Smooth muscle cell (in vitro differentiated cells): ENCODE measurements at regions not wholly inside any gene's neighbourhood (a gene's known extent, or its start where the extent isn't known, plus 50 kb on each side); places are given as distances from the start of the nearest gene placed in this dataset.

Source experiments
- DNase-seq: peaks from one replicate; lab custom pipeline; 2025; ENCODE audit not compliant: unreplicated experiment; lab: John Stamatoyannopoulos, UW
- H2AFZ ChIP-seq: fragments of 200-600 bp; sonication (generic); 2 replicates; pipeline ENCODE4 v1.6.0; 2016; ENCODE audit warnings: antibody characterized with exemption, low read depth, mild to moderate bottlenecking
- H3F3A ChIP-seq: fragments of 200-600 bp; sonication (generic); 2 replicates; pipeline ENCODE4 v1.6.0; 2017; ENCODE audit warnings: antibody characterized with exemption, low read depth
- H3K27ac ChIP-seq: fragments of 200-600 bp; sonication (generic); 2 replicates; pipeline ENCODE4 v1.5.1; 2016; ENCODE audit warnings: low read depth, mild to moderate bottlenecking
- H3K27me3 ChIP-seq: fragments of 200-600 bp; sonication (generic); 2 replicates; pipeline ENCODE4 v1.6.1; 2016; ENCODE audit warnings: low read depth, mild to moderate bottlenecking
- H3K36me3 ChIP-seq: fragments of 200-600 bp; sonication (generic); 2 replicates; pipeline ENCODE4 v1.5.1; 2016; ENCODE audit warnings: low read depth
- H3K4me1 ChIP-seq: fragments of 200-600 bp; sonication (generic); 2 replicates; pipeline ENCODE4 v1.5.1; 2016; ENCODE audit warnings: low read depth
- H3K4me2 ChIP-seq: fragments of 200-600 bp; sonication (generic); 2 replicates; pipeline ENCODE4 v1.6.0; 2016; ENCODE audit warnings: mild to moderate bottlenecking
- H3K4me3 ChIP-seq: fragments of 200-600 bp; sonication (generic); 2 replicates; pipeline ENCODE4 v1.5.1; 2016; ENCODE audit warnings: mild to moderate bottlenecking
- H3K79me2 ChIP-seq: fragments of 200-600 bp; sonication (generic); 2 replicates; pipeline ENCODE4 v1.6.0; 2016; ENCODE audit warnings: low read depth, mild to moderate bottlenecking
- H3K9ac ChIP-seq: fragments of 200-600 bp; sonication (generic); 2 replicates; pipeline ENCODE4 v1.6.0; 2016; ENCODE audit warnings: low read depth
- H3K9me3 ChIP-seq: fragments of 200-600 bp; sonication (generic); replicated peaks from 2 replicates; pipeline ENCODE4 v1.5.1; 2016; ENCODE audit warnings: low read depth
- H4K20me1 ChIP-seq: fragments of 200-600 bp; sonication (generic); 2 replicates; pipeline ENCODE4 v1.6.0; 2016; ENCODE audit warnings: low read depth
- WGBS: methylation state at CpG from one replicate; pipeline ENCODE4 v1.1.7; 2016; ENCODE audit warnings: low lambda C conversion rate; 5-methylcytosine and 5-hydroxymethylcytosine counted together
- TF ChIP-seq, protein P1 (sequence below): fragments of 200-600 bp; sonication (generic); IDR thresholded peaks from 2 replicates; pipeline ENCODE4 v1.5.1; 2017; ENCODE audit warnings: borderline replicate concordance, mild to moderate bottlenecking, antibody characterized with exemption; ENCODE audit not compliant: insufficient read depth, poor library complexity, severe bottlenecking

DNA sequence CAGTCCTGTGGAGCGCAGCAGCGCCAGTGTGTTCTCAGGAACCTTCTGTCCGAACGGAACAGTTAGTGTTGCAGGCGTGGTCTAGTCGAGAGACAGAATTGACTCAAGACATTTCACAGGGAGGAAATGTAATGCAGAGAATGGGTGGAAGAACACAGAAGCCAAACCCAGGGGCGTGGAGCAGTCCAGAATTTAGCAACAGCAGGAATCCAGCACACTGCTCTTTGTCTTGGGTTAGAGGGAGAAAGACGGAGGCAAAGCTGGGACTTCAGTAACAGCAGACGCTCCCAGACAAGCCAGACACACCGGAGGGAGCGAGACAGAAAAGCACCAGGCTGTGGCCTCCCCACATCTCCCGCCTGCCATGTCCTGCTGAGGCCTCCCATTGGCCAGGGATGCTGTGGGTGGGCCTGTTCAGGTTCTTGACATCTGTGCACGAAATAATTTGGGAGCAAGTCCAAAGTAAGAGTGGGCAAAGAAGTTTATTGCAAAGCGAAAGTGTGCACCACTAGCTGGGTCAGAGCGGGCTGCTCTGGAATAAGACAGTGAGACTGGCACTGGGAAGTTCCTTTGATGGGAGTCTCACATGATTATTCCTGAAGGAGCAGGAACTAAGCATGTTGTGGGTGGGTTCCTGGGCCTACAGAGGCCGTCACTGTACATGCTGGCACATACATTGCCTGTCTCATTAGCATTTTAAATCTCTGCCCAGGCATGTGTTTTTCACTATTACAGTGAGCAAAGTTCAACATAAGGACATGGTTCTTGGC lies 339.3 kb upstream of the SFSWAP start:
- TF ChIP-seq, protein P1, sequence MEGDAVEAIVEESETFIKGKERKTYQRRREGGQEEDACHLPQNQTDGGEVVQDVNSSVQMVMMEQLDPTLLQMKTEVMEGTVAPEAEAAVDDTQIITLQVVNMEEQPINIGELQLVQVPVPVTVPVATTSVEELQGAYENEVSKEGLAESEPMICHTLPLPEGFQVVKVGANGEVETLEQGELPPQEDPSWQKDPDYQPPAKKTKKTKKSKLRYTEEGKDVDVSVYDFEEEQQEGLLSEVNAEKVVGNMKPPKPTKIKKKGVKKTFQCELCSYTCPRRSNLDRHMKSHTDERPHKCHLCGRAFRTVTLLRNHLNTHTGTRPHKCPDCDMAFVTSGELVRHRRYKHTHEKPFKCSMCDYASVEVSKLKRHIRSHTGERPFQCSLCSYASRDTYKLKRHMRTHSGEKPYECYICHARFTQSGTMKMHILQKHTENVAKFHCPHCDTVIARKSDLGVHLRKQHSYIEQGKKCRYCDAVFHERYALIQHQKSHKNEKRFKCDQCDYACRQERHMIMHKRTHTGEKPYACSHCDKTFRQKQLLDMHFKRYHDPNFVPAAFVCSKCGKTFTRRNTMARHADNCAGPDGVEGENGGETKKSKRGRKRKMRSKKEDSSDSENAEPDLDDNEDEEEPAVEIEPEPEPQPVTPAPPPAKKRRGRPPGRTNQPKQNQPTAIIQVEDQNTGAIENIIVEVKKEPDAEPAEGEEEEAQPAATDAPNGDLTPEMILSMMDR: no peak
- 89% methylated on average over 16 of the region's 16 CpGs for WGBS
- DNase-seq: no peak

DNA sequence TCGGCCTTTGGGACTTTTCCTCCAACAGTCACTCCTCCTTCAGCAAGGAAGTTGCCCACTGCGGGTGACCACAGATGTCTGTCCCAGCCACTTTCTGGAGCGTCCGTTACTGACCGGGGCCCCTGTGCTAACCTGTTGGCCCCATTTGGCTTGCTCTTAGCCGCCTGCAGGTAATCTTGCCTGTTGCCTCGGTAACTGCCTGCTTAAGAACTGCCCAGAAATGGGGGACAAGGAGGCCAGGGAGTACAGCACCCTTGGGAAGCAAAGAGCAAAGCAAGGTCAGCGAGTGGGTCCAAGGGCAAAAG lies 338.8 kb upstream of the SFSWAP start:
- Histone ChIP-seq H2AFZ (no peak overlapping the region), H3K9me3 (no peaks in the 10 kb centered on the region), H3K4me1 (no peaks in the 10 kb centered on the region), H3K9ac (no peak overlapping the region), H4K20me1 (no peaks in the 10 kb centered on the region), H3F3A (no peaks in the 10 kb centered on the region), H3K4me3 (no peak overlapping the region), H3K4me2 (no peak overlapping the region), H3K36me3 (no peaks in the 10 kb centered on the region), H3K27me3 (no peaks in the 10 kb centered on the region), H3K79me2 (no peaks in the 10 kb centered on the region), H3K27ac (no peak overlapping the region)
- no peak for DNase-seq
- 92% methylated on average over 8 of the region's 8 CpGs for WGBS
- TF ChIP-seq, protein P1: no peak

More for the DNA sequence above, 339.3 kb upstream of the SFSWAP start:
- no peak overlapping the region for H3K4me3 ChIP-seq
- H2AFZ ChIP-seq: no peak overlapping the region
- no peaks in the 10 kb centered on the region for H3K27me3 ChIP-seq
- H3K9ac ChIP-seq: no peak overlapping the region
- H4K20me1 ChIP-seq: no peaks in the 10 kb centered on the region
- no peak overlapping the region for H3K4me2 ChIP-seq
- no peaks in the 10 kb centered on the region for H3K4me1 ChIP-seq
- no peak overlapping the region for H3K27ac ChIP-seq
- H3K79me2 ChIP-seq: no peaks in the 10 kb centered on the region
- no peaks in the 10 kb centered on the region for H3F3A ChIP-seq
- H3K9me3 ChIP-seq: no peaks in the 10 kb centered on the region
- no peaks in the 10 kb centered on the region for H3K36me3 ChIP-seq

DNA sequence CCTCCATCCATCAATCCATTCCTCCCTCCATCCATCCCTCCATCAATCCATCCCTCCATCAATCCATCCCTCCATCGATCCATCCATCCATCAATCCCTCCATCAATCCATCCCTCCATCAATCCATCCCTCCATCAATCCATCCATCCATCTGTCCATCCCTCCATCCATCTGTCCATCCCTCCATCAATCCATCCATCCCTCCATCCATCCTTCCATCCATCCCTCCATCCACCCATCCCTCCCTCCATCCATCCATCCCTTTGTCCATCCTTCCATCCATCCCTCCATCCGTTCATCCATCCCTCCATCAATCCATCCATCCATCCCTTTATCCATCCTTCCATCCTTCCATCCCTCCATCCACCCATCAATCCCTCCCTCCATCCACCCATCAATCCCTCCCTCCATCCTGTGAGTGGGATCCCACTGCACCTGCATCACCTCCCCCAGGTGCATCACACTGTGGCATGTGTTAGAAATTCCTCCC lies 338.1 kb upstream of the SFSWAP start:
- WGBS: 94% methylated on average over 2 of the region's 2 CpGs
- H3F3A ChIP-seq: no peaks in the 10 kb centered on the region
- TF ChIP-seq, protein P1: no peak
- no peaks in the 10 kb centered on the region for H3K36me3 ChIP-seq
- no peaks in the 10 kb centered on the region for H3K9me3 ChIP-seq
- no peak overlapping the region for H2AFZ ChIP-seq
- H3K4me3 ChIP-seq: no peak overlapping the region
- H3K9ac ChIP-seq: no peak overlapping the region
- no peaks in the 10 kb centered on the region for H3K4me1 ChIP-seq
- no peak overlapping the region for H3K4me2 ChIP-seq
- DNase-seq: no peak
- H3K27me3 ChIP-seq: no peaks in the 10 kb centered on the region
- H3K79me2 ChIP-seq: no peaks in the 10 kb centered on the region
- H3K27ac ChIP-seq: no peak overlapping the region
- no peaks in the 10 kb centered on the region for H4K20me1 ChIP-seq
